ENCODE measurements at regions not wholly inside any gene's neighbourhood (a gene's known extent, or its start where the extent isn't known, plus 50 kb on each side); places are given as distances from the start of the nearest gene placed in this dataset.

- no peak for TF ChIP-seq FOSL2 (IDR thresholded peaks at IDR 0.05)
- TF ChIP-seq FOSL2 (CRISPR knock-in tag; IDR thresholded peaks at IDR 0.05), result no peak
- TF ChIP-seq POLR2A (IDR thresholded peaks at IDR 0.05; ENCODE audit: low read length), result no peak
- no peak for TF ChIP-seq KDM5A (IDR thresholded peaks at IDR 0.05)
- TF ChIP-seq NFE2L2 (conservative IDR thresholded peaks at IDR 0.05; ENCODE audit: low read length), result no peak
- no peak for TF ChIP-seq ZFP36 (IDR thresholded peaks at IDR 0.05; ENCODE audit: borderline replicate concordance, partially characterized antibody)
- no peak for TF ChIP-seq RARB (CRISPR knock-in tag; IDR thresholded peaks at IDR 0.05)
- TF ChIP-seq MYC (IDR thresholded peaks at IDR 0.05; ENCODE audit: borderline replicate concordance, low read length), result no peak
- TF ChIP-seq EP300 (IDR thresholded peaks at IDR 0.05), result no peak
- no peak for TF ChIP-seq ESRRA (IDR thresholded peaks at IDR 0.05; ENCODE audit: borderline replicate concordance, low read length)
- no peak for TF ChIP-seq TP53 (CRISPR knock-in tag; IDR thresholded peaks at IDR 0.05)
- TF ChIP-seq BHLHE40 (IDR thresholded peaks at IDR 0.05; ENCODE audit: low read depth, low read length), result no peak
Observed at GRCh38 chr7:131976411-131976810, 420.0 kb upstream of the PODXL start (continued).

GRCh38 chr7:131974671-131975070, 418.2 kb upstream of the PODXL start:
- no peak for ATAC-seq
- WGBS (ENCODE audit: missing lambda C conversion rate), result 19% methylated on average over 2 of the region's 2 CpGs
- POLR2A ChIA-PET, result no interaction called here

GRCh38 chr7:131972251-131972650, 415.8 kb upstream of the PODXL start:
- WGBS (ENCODE audit: missing lambda C conversion rate), result 77% methylated on average over 2 of the region's 2 CpGs
- DNase-seq (ENCODE audit: low read depth in 1 of 2, low spot score in 1 of 2), result no peak
- POLR2A ChIA-PET, result no interaction called here
- no peak overlapping the region for H3K4me3 ChIP-seq
- H3K27ac ChIP-seq, result no peak overlapping the region
- no peak for ATAC-seq
- H3K4me2 ChIP-seq, result no peak overlapping the region
- H3K9me3 ChIP-seq, result peaks cover 7% of the 10 kb centered on the region; the same call in 2 of the 3 replicates
- FAIRE-seq, result no peak
- no peaks in the 10 kb centered on the region for H3K4me1 ChIP-seq
- CTCF ChIA-PET, result interaction anchor here (1.1 kb wide), 1 partner anchor 27 kb away, joined by 4 read pairs; no protein-coding TSS in a partner anchor
- no peak for TF ChIP-seq BHLHE40 (IDR thresholded peaks at IDR 0.05; ENCODE audit: low read depth, low read length)
- TF ChIP-seq HOXA7 (CRISPR knock-in tag; IDR thresholded peaks at IDR 0.05), result no peak
- no peak for TF ChIP-seq MYC (IDR thresholded peaks at IDR 0.05; ENCODE audit: borderline replicate concordance, low read length)
- TF ChIP-seq HEYL (CRISPR knock-in tag; IDR thresholded peaks at IDR 0.05), result no peak
- TF ChIP-seq CBX2 (IDR thresholded peaks at IDR 0.05; ENCODE audit: borderline replicate concordance, low read depth), result no peak
- TF ChIP-seq ZC3H11A (IDR thresholded peaks at IDR 0.05), result no peak
- TF ChIP-seq NFE2L2 (conservative IDR thresholded peaks at IDR 0.05; ENCODE audit: low read length), result no peak
- no peak for TF ChIP-seq ESRRA (IDR thresholded peaks at IDR 0.05; ENCODE audit: borderline replicate concordance, low read length)
- TF ChIP-seq KDM1A (IDR thresholded peaks at IDR 0.05; ENCODE audit: low read depth), result no peak
- no peak for TF ChIP-seq ZSCAN20 (CRISPR knock-in tag; IDR thresholded peaks at IDR 0.05)
- no peak for TF ChIP-seq POLR2AphosphoS2 (conservative IDR thresholded peaks at IDR 0.05; ENCODE audit: low read length)

More at GRCh38 chr7:131974671-131975070, 418.2 kb upstream of the PODXL start:
- DNase-seq (ENCODE audit: low read depth in 1 of 2, low spot score in 1 of 2) (no peak), FAIRE-seq (no peak)
- TF ChIP-seq CEBPB (IDR thresholded peaks at IDR 0.05), result no peak
- TF ChIP-seq ZNF302 (CRISPR knock-in tag; IDR thresholded peaks at IDR 0.05), result no peak
- TF ChIP-seq SREBF2 (IDR thresholded peaks at IDR 0.05), result no peak
- TF ChIP-seq CTCF (IDR thresholded peaks at IDR 0.05), result no peak
- no peak for TF ChIP-seq NFE2L2 (conservative IDR thresholded peaks at IDR 0.05; ENCODE audit: low read length)
- no peak for TF ChIP-seq USF2 (IDR thresholded peaks at IDR 0.05)
- no peak for TF ChIP-seq ZSCAN20 (CRISPR knock-in tag; IDR thresholded peaks at IDR 0.05)
- no peak for TF ChIP-seq HOXA7 (CRISPR knock-in tag; IDR thresholded peaks at IDR 0.05)
- TF ChIP-seq ATOH8 (CRISPR knock-in tag; IDR thresholded peaks at IDR 0.05; ENCODE audit: low read depth), result no peak
- no peak for TF ChIP-seq CBX8 (IDR thresholded peaks at IDR 0.05)
- no peak for TF ChIP-seq ZC3H11A (IDR thresholded peaks at IDR 0.05)
- no peak for TF ChIP-seq SMC3 (IDR thresholded peaks at IDR 0.05)
- H3K27ac ChIP-seq, result no peak overlapping the region
- H3K4me1 ChIP-seq, result no peaks in the 10 kb centered on the region
- CTCF ChIA-PET, result interaction anchor here (0.8 to 2.9 kb wide), 2 partner anchors 29 to 286 kb away, joined by 3 to 12 read pairs; no protein-coding TSS in a partner anchor
- peaks cover 7% of the 10 kb centered on the region; the same call in 2 of the 3 replicates for H3K9me3 ChIP-seq
- no peak overlapping the region for H3K4me3 ChIP-seq
- no peak overlapping the region for H3K4me2 ChIP-seq

All from A549 (cell line).